Nephron progenitor cell (in vitro differentiated cells): ENCODE measurements at regions not wholly inside any gene's neighbourhood (a gene's known extent, or its start where the extent isn't known, plus 50 kb on each side); places are given as distances from the start of the nearest gene placed in this dataset.

Experiments used
- DNase-seq: peaks from one replicate; pipeline ENCODE4 v3.0.0; 2021
- H3K27ac Mint-ChIP-seq: 2 replicates; pipeline ENCODE4 v1.8.0; 2021; ENCODE audit warnings: mild to moderate bottlenecking, moderate library complexity, mixed read lengths
- H3K27me3 Mint-ChIP-seq: 2 replicates; pipeline ENCODE4 v1.8.0; 2021; ENCODE audit warnings: mild to moderate bottlenecking, low read depth, mixed read lengths; ENCODE audit not compliant: poor library complexity
- H3K36me3 Mint-ChIP-seq: 2 replicates; pipeline ENCODE4 v1.8.0; 2021; ENCODE audit warnings: low read depth, mixed read lengths
- H3K4me1 Mint-ChIP-seq: 2 replicates; pipeline ENCODE4 v1.8.0; 2021; ENCODE audit warnings: mixed read lengths
- H3K4me3 Mint-ChIP-seq: 2 replicates; pipeline ENCODE4 v1.8.0; 2021; ENCODE audit warnings: mild to moderate bottlenecking, moderate library complexity, mixed read lengths
- H3K9me3 Mint-ChIP-seq: 2 replicates; pipeline ENCODE4 v1.8.0; 2021; ENCODE audit warnings: mild to moderate bottlenecking, moderate library complexity, mixed read lengths
- CTCF ChIP-seq: fragments of 200-600 bp; sonication (generic); IDR thresholded peaks from 2 replicates; pipeline ENCODE4 v1.5.0; 2021; ENCODE audit warnings: antibody characterized with exemption

GRCh38 chr13:105764486-105764885, 771.0 kb downstream of the EFNB2 start:
- H3K36me3 Mint-ChIP-seq: no peaks in the 10 kb centered on the region

GRCh38 chr13:105763851-105764250, 771.6 kb downstream of the EFNB2 start:
- no peaks in the 10 kb centered on the region for H3K4me1 Mint-ChIP-seq

More at GRCh38 chr13:105764486-105764885, 771.0 kb downstream of the EFNB2 start:
- Mint-ChIP-seq H3K9me3 (no peaks in the 10 kb centered on the region), H3K4me3 (no peak overlapping the region), H3K27ac (no peak overlapping the region), H3K4me1 (no peaks in the 10 kb centered on the region), H3K27me3 (no peaks in the 10 kb centered on the region)
- no peak for DNase-seq
- no peak for TF ChIP-seq CTCF

GRCh38 chr13:105762096-105762495, 773.4 kb downstream of the EFNB2 start:
- H3K36me3 Mint-ChIP-seq: no peaks in the 10 kb centered on the region
- no peaks in the 10 kb centered on the region for H3K9me3 Mint-ChIP-seq
- H3K27me3 Mint-ChIP-seq: no peaks in the 10 kb centered on the region
- DNase-seq: no peak
- H3K4me1 Mint-ChIP-seq: peaks cover 7% of the 10 kb centered on the region
- no peak overlapping the region for H3K27ac Mint-ChIP-seq
- H3K4me3 Mint-ChIP-seq: no peak overlapping the region
- TF ChIP-seq CTCF: no peak

More at GRCh38 chr13:105763851-105764250, 771.6 kb downstream of the EFNB2 start:
- Mint-ChIP-seq H3K27me3 (no peaks in the 10 kb centered on the region), H3K27ac (no peak overlapping the region), H3K9me3 (no peaks in the 10 kb centered on the region), H3K36me3 (no peaks in the 10 kb centered on the region), H3K4me3 (no peak overlapping the region)
- TF ChIP-seq CTCF: no peak
- DNase-seq: no peak

GRCh38 chr13:105758918-105759860, 776.3 kb downstream of the EFNB2 start:
- Mint-ChIP-seq H3K27me3 (no peaks in the 10 kb centered on the region), H3K36me3 (no peaks in the 10 kb centered on the region), H3K4me1 (peaks cover 7% of the 10 kb centered on the region), H3K9me3 (peaks cover 2% of the 10 kb centered on the region), H3K4me3 (no peak overlapping the region), H3K27ac (no peak overlapping the region)
- no peak for DNase-seq
- no peak for TF ChIP-seq CTCF

- H3K9me3 Mint-ChIP-seq: peaks cover 6% of the 10 kb centered on the region
- TF ChIP-seq CTCF: no peak
- no peak overlapping the region for H3K4me3 Mint-ChIP-seq
- no peaks in the 10 kb centered on the region for H3K36me3 Mint-ChIP-seq
- no peaks in the 10 kb centered on the region for H3K27me3 Mint-ChIP-seq
- no peak overlapping the region for H3K27ac Mint-ChIP-seq
- peaks cover 26% of the 10 kb centered on the region for H3K4me1 Mint-ChIP-seq
- DNase-seq: peak; percentile 39
These were observed 794.7 kb downstream of the EFNB2 start for GRCh38 chr13:105740739-105741138.

GRCh38 chr13:105737688-105738087, 797.8 kb downstream of the EFNB2 start:
- H3K9me3 Mint-ChIP-seq: no peaks in the 10 kb centered on the region
- H3K27me3 Mint-ChIP-seq: no peaks in the 10 kb centered on the region
- no peak for DNase-seq
- no peaks in the 10 kb centered on the region for H3K36me3 Mint-ChIP-seq
- H3K4me3 Mint-ChIP-seq: no peak overlapping the region
- H3K4me1 Mint-ChIP-seq: peaks cover 26% of the 10 kb centered on the region
- H3K27ac Mint-ChIP-seq: no peak overlapping the region
- no peak for TF ChIP-seq CTCF
